NCI-H524 treated with DMSO at 0.1 percent for 48 hours (cell line): ENCODE measurements at regions not wholly inside any gene's neighbourhood (a gene's known extent, or its start where the extent isn't known, plus 50 kb on each side); places are given as distances from the start of the nearest gene placed in this dataset.

Source experiments
- DNase-seq: peaks from one replicate; lab custom pipeline; 2025; lab: John Stamatoyannopoulos, UW

GRCh38 chr5:23367874-23368273, 139.5 kb upstream of the PRDM9 start:
- no peak for DNase-seq

DNA sequence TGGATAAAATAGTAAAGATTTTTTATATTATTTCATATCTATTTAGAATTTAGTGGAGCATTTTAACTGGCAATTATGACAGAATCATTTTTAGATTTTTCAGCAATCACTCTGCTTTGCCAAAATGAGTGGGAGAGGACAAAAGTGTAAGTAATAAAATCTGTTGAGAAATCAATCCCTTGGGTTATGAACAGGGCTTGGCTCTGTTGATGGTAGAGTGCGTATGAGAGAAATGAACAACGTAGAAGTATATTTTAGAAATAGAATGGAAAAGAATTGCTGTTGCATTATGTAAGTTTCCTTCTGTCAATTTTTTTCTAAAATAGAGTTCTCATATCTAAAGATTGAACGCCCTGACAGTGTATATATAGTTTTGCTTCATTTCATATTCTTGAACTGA, 154.1 kb upstream of the PRDM9 start:
- DNase-seq = no peak

- DNase-seq = no peak
Observed at GRCh38 chr5:23352446-23352845, 155.0 kb upstream of the PRDM9 start.

DNA sequence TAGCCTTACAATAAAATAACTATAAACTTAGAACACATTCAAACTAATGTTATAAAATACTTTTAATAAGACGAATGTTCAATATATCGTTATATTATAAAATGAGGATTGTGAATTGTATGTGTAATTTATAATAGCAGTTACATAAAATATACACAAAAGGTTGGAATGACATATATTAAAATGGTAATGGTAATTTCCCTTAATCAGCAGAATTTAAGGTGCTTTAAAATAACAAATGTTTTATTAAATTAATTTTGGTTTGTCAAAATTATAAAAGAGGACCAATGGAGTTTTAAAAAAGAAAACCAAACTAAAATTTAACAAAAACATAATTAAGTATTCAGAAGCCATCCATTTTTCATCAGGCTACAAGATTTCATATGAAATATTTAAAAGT, 164.3 kb upstream of the PRDM9 start:
- DNase-seq = no peak

- DNase-seq = peak; percentile 20
Observed at GRCh38 chr5:23332650-23333251, 174.7 kb upstream of the PRDM9 start.

GRCh38 chr5:23330726-23331125, 176.7 kb upstream of the PRDM9 start:
- DNase-seq = no peak

- DNase-seq = no peak
Observed at GRCh38 chr5:23319901-23320300, 187.5 kb upstream of the PRDM9 start.

DNA sequence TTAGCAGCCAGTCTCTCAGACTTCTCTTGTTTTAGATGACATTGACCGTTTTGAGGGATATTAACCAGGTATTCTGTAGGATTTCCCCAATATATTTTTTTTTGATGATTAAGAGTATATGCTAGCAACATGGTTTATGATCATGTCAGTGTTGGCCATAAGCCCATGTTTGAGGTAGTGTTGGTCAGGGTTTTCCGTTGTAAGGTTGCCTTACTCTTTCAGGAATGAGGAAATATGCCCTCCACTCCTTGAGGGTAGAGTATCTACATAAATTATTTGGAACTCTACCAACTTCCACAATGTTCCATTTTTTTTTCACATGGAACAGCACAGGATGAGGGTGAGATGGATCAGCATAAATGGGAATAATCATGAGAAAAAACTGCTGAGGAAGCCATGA, 188.4 kb upstream of the PRDM9 start:
- DNase-seq = no peak

DNA sequence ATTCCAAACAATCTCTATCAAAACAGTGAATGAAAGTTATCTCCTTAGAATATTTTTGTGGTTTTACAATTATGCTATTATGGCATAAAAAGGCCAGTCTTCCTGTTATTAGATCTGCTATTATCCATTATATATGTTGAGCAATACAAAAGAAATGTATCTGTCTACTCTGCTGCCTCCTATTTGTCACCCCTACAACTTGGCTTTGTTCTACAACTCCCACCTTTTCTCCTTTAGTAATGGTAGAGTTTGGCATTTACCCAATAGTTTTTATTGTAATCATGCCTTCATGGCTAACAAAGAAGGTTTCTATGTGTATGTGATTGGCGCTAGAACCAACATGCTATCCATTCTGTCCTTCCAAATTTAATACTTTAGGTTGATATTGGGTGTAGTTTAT, 189.2 kb upstream of the PRDM9 start:
- DNase-seq = no peak

GRCh38 chr5:23316060-23316591, 191.3 kb upstream of the PRDM9 start:
- no peak for DNase-seq

- DNase-seq = no peak
Observed at GRCh38 chr5:23314827-23315226, 192.6 kb upstream of the PRDM9 start.

GRCh38 chr5:23305055-23305454, 202.4 kb upstream of the PRDM9 start:
- no peak for DNase-seq

DNA sequence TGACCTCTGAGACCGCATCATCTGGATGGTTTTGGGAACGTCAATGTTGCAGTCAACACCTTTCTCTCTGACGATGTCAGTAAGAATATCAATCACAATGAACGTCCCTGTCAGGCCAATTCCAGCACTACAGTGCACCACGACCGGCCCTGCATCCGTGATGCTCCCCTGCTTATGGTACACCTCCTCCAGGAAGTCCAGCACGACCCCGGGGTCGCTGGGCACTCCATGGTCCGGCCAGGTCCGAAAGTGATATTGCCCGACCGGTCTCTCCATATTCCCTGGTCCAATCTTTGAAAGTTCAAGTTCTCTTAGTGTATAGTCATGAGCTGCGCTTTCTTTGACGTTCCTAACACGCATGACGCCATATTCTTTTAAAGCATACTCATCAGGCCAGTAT, 203.6 kb upstream of the PRDM9 start:
- DNase-seq = no peak

GRCh38 chr5:23303435-23303834, 204.0 kb upstream of the PRDM9 start:
- DNase-seq = no peak

- no peak for DNase-seq
Observed at GRCh38 chr5:23302438-23302837, 205.0 kb upstream of the PRDM9 start.

DNA sequence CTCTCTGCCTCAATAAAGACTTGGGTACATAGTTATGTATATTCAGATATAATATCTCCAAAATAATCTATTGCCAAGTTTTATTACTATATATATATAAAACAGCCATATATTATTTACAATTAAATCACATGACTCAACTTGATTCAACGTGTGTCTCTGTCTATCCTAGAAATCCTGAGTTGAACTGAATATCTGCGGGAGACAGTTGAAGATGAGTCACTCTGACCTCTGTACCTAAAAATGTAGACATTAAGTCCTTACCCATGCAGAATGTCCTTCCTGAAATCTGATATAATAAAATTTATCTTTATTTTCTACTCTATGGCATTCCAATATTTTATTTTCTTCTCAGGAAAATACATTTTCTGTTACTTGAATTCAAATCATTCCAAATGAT, 218.2 kb upstream of the PRDM9 start:
- DNase-seq = no peak

DNA sequence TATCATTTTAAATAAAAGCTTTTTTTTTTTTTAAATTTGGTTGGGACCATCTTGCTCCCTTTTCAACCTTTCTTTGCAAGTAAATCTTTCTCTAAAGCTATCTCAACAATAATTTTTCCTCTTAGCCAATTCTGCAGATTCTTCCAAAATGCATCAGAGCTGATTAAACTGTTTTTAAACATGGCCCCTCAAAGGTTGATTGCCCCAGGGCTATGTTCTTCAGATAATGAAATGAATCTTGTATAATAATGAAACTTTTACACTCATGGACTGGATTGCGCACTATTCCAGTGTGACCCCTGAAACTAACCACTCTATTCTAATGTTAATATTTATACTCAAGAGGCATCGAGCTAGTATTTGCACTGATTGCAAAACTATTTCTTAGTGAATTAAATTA, 222.8 kb upstream of the PRDM9 start:
- no peak for DNase-seq

DNA sequence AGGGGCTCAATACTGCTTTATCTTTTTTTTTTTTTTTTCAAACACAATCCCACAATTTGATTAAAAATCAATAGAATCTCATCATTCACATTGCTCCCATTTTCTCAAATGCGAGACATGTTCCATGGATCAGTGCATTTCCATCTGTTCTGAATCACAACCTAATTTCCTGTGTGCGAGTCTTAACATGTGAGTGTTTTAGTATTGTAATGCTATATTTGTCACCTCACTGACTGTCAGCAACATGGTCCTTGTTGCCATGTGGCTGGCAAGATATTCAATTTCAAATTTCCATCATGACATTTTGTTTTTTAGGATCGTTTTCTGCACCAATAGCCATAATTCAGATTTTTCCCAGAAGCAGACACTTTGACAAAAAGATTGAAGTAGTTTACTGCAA, 233.2 kb upstream of the PRDM9 start:
- DNase-seq = no peak

DNA sequence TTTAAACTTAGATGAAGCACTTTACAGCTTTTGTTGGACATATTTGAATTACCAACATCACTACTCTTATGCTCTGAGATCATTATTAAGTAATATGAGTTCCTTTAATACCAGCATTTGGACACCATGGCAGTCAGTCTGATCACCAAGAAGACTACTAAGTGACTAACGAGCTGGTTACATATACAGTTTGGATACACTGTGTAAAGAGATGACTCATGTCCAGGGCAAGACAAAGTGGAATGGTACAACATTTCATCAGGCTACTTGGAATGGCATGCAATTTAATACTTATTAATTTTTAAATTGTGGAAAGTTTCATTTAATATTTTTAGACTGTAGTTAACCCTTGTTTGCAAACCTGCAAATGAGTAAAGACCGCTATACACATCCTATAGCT, 237.4 kb upstream of the PRDM9 start:
- no peak for DNase-seq

GRCh38 chr5:23268136-23268535, 239.3 kb upstream of the PRDM9 start:
- DNase-seq = no peak

DNA sequence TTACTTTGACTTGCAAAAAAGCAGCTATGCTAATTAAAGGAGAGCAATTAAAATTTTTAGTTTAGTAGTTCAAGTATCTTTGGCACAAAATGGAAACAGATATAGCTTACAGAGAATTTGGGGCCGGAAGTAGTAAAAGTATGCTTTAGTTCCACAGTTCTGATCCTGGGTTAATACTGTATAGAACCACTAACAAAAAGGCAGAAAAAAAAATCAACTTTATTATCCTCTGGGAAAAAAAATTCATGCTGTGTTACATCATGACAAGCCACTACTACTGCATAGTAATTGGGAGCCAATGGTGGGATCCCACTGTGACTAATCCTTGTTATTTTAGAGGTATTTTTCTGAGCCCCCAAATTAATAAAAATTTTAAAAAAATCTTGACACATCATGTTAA, 246.8 kb upstream of the PRDM9 start:
- DNase-seq = no peak

DNA sequence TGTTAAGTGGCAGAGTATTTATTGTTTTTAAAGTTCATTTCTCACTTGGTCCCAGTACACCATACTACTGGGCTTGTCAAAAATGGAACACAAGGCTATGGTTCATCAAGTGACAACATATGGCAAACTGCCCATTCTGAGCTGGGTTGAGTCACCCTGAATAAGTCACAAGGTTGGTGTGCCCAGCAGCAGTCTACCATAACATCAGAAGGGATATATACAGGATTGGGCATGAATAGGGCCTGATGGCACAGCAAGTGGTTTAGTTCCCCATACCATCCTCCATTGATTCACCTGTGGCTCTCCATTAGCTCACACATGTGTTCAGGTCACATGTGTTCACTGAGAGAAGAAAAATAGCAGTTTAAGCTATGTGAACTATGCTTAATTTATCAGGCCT, 249.8 kb upstream of the PRDM9 start:
- no peak for DNase-seq

DNA sequence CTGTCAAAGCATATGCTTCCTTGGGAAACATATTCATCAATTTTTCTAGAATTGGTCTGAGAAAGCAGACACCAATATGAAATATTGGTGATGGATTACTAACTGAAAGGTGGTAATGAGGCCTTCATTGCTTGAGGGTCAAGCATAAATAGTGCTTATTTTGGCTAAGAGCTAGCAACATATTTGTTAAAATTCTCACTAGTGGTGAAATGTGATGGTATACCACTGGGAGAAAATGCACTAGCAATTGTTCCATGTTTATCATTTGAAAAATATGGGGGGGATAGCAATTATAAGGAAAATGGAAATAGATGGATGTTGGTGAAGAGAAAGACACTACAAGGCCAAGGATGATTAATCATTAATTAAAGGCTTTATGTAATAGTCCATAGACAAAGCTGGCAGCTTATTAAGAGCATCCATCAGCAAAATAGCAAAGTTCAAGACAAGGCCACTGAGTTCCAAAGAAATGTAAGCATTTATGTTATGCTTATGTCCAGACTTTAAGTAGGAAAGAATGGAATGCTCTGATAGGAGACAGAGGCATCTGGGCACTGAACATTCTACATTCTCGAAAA, 253.7 kb upstream of the PRDM9 start:
- DNase-seq = no peak

DNA sequence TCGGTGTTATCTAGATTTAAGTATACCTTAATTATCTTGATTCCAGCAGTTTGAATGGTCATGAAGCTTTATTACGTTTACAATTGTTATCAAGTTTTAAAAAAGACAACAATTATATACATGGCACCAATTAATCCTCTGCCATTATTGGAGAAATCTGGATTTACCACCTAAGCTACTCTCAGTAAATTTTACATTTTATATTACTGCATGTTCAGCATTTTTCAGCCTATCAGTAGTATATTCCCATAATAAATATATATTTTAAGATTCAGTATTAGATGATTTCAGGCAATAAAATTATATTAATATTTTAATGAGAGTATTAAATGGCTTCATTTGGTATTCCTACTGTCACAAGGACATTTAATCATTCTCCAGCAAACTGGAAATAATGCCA, 264.5 kb upstream of the PRDM9 start:
- DNase-seq = no peak
